ENCODE measurements at regions not wholly inside any gene's neighbourhood (a gene's known extent, or its start where the extent isn't known, plus 50 kb on each side); places are given as distances from the start of the nearest gene placed in this dataset.

DNA sequence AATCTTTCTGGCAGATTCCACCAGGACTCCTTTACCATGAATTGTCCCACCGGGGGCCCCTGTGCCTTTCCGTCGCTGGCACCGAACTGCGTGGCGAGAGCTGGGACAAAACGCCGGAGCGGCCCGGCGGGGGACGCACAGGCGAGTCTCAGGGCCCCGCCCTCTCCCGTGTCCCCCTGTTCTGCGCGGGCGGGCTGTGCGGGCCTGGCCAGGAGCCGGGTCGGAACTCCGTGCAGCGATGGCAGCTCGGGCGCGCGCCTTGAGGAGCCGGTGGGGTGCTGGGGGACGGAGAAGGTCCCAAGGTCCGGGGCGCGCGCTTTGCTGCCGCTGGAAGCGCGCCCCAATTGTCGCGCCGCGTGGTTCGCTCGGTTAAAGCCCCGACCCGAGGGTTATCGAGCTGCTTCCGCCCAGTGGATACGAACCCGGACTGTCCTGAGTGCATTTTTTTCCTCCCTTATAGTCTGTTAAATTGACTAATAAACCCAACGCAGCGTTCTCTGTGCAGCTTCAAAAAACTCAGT, 125.3 kb downstream of the TMEM174 start:
- DNase-seq (ENCODE audit: extremely low spot score) = no peak
- CTCF ChIA-PET = no interaction called here
- TF ChIP-seq FOXK2 (IDR thresholded peaks at IDR 0.05) (no peak), ARNT (IDR thresholded peaks at IDR 0.05) (no peak), SP1 (IDR thresholded peaks at IDR 0.05) (no peak), L3MBTL2 (conservative IDR thresholded peaks at IDR 0.05) (no peak), CTBP1 (IDR thresholded peaks at IDR 0.05; ENCODE audit: borderline replicate concordance) (no peak), HDGF (IDR thresholded peaks at IDR 0.05; ENCODE audit: borderline replicate concordance) (no peak), FOXM1 (IDR thresholded peaks at IDR 0.05; ENCODE audit: borderline replicate concordance) (no peak), NFRKB (IDR thresholded peaks at IDR 0.05) (no peak), LEF1 (IDR thresholded peaks at IDR 0.05; ENCODE audit: borderline replicate concordance) (no peak), ELF4 (IDR thresholded peaks at IDR 0.05) (no peak), BHLHE40 (IDR thresholded peaks at IDR 0.05; ENCODE audit: borderline replicate concordance) (no peak), FOXA1 (IDR thresholded peaks at IDR 0.05) (no peak)
- TF ChIP-seq, protein P1, sequence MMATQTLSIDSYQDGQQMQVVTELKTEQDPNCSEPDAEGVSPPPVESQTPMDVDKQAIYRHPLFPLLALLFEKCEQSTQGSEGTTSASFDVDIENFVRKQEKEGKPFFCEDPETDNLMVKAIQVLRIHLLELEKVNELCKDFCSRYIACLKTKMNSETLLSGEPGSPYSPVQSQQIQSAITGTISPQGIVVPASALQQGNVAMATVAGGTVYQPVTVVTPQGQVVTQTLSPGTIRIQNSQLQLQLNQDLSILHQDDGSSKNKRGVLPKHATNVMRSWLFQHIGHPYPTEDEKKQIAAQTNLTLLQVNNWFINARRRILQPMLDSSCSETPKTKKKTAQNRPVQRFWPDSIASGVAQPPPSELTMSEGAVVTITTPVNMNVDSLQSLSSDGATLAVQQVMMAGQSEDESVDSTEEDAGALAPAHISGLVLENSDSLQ (IDR thresholded peaks at IDR 0.05) = no peak
- POLR2A ChIA-PET = interaction anchor here (1.9 kb wide), 1 partner anchor 139 kb away, joined by 4 read pairs; no protein-coding TSS in a partner anchor

DNA sequence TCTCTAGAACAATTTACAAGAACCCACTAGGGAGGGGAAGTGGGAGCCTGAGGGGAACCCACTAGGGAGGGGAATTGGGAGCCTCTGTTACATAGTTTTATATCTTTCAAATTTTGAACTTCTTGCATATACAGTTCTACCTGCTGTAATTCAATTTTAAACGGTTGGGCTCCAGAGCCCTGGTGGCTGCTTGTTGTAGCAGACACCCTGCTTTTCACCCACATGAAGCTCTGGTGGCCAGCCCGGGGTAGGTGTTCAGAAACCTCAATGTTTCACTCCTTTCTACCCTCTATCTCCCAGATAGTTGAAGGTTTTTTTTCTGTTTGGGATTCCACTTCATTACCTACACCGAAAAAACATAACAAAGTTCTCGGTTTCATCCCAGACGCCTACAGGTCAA, 124.4 kb downstream of the TMEM174 start:
- ChIA-PET CTCF (interaction anchor here (0.5 kb wide), 1 partner anchor 1923 kb away, joined by 3 read pairs; no protein-coding TSS in a partner anchor), POLR2A (interaction anchor here (1.9 kb wide), 1 partner anchor 140 kb away, joined by 4 read pairs; no protein-coding TSS in a partner anchor)
- DNase-seq (ENCODE audit: extremely low spot score) = no peak
- no peak for TF ChIP-seq FOXK2 (IDR thresholded peaks at IDR 0.05)
- no peak for TF ChIP-seq NFRKB (IDR thresholded peaks at IDR 0.05)
- TF ChIP-seq, protein P1 (IDR thresholded peaks at IDR 0.05) = no peak
- TF ChIP-seq HDGF (IDR thresholded peaks at IDR 0.05; ENCODE audit: borderline replicate concordance) = no peak
- no peak for TF ChIP-seq TARDBP (IDR thresholded peaks at IDR 0.05)
- no peak for TF ChIP-seq SUZ12 (IDR thresholded peaks at IDR 0.05)
- no peak for TF ChIP-seq ARNT (IDR thresholded peaks at IDR 0.05)
- TF ChIP-seq L3MBTL2 (conservative IDR thresholded peaks at IDR 0.05) = no peak
- TF ChIP-seq LEF1 (IDR thresholded peaks at IDR 0.05; ENCODE audit: borderline replicate concordance) = no peak
- TF ChIP-seq BHLHE40 (IDR thresholded peaks at IDR 0.05; ENCODE audit: borderline replicate concordance) = no peak
- TF ChIP-seq ELF4 (IDR thresholded peaks at IDR 0.05) = no peak
- TF ChIP-seq FOXA1 (IDR thresholded peaks at IDR 0.05) = no peak
- no peak for TF ChIP-seq SP1 (IDR thresholded peaks at IDR 0.05)
- TF ChIP-seq FOXM1 (IDR thresholded peaks at IDR 0.05; ENCODE audit: borderline replicate concordance) = no peak
- TF ChIP-seq ZNF384 (IDR thresholded peaks at IDR 0.05) = no peak
- no peak for TF ChIP-seq CTBP1 (IDR thresholded peaks at IDR 0.05; ENCODE audit: borderline replicate concordance)

DNA sequence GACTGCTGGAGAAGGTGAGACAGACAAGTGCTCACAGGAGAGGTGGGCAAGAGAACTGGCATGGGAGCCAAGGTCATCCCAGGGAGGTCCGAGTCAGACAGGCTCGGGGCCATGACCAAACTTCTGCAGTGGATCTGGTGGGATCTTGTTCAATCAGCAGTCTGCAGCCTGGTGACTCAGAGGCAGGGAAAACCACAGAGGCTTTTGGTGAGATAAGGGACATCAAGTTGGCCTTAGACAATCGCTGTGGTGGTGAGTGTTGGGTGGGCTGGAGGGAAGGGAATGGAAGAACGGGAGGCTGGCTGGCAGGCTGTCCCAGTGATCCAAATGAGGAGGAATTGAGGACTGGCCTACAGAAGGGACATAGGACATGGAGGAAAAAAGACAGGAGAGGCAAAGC, 123.8 kb downstream of the TMEM174 start:
- TF ChIP-seq, protein P1 (IDR thresholded peaks at IDR 0.05) = no peak
- TF ChIP-seq BHLHE40 (IDR thresholded peaks at IDR 0.05; ENCODE audit: borderline replicate concordance) = no peak
- TF ChIP-seq SP1 (IDR thresholded peaks at IDR 0.05) = no peak
- TF ChIP-seq LEF1 (IDR thresholded peaks at IDR 0.05; ENCODE audit: borderline replicate concordance) = no peak
- TF ChIP-seq CTBP1 (IDR thresholded peaks at IDR 0.05; ENCODE audit: borderline replicate concordance) = no peak
- no peak for TF ChIP-seq ELF4 (IDR thresholded peaks at IDR 0.05)
- TF ChIP-seq SUZ12 (IDR thresholded peaks at IDR 0.05) = no peak
- no peak for TF ChIP-seq FOXK2 (IDR thresholded peaks at IDR 0.05)
- TF ChIP-seq TARDBP (IDR thresholded peaks at IDR 0.05) = no peak
- TF ChIP-seq ARNT (IDR thresholded peaks at IDR 0.05) = no peak
- no peak for TF ChIP-seq HDGF (IDR thresholded peaks at IDR 0.05; ENCODE audit: borderline replicate concordance)
- TF ChIP-seq FOXA1 (IDR thresholded peaks at IDR 0.05) = no peak
- DNase-seq (ENCODE audit: extremely low spot score) = no peak
- POLR2A ChIA-PET = no interaction called here
- CTCF ChIA-PET = no interaction called here

DNA sequence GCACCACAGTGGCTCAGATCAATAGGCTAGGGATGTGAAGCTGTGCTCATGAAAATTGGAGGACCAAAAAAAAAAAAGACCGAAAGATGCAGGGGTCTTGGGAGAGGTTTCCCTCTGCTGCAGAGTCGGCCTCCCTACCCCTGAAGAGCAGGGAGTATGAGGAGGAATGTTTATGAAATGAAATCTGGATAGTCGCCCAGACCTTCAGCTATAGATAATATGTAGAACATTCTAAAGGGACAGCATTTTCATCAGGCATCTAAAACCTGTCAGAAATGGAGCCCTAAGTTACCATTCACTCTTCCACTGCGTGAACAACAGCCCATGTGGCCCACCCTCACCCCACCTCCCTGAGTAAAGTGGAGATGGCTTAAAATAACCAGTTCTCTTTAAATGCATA, 122.9 kb downstream of the TMEM174 start:
- ChIA-PET POLR2A (interaction anchor here (0.7 to 1.8 kb wide), 2 partner anchors 80 to 153 kb away, joined by 3 to 6 read pairs; partner anchors contain the start of gene FOXD1), CTCF (interaction anchor here (0.7 to 1.2 kb wide), 4 partner anchors 80 to 185 kb away, joined by 3 to 5 read pairs (median 4); no protein-coding TSS in a partner anchor)
- TF ChIP-seq ELF4 (IDR thresholded peaks at IDR 0.05) = no peak
- no peak for TF ChIP-seq NFRKB (IDR thresholded peaks at IDR 0.05)
- no peak for TF ChIP-seq BHLHE40 (IDR thresholded peaks at IDR 0.05; ENCODE audit: borderline replicate concordance)
- TF ChIP-seq L3MBTL2 (conservative IDR thresholded peaks at IDR 0.05) = no peak
- TF ChIP-seq SP1 (IDR thresholded peaks at IDR 0.05) = no peak
- TF ChIP-seq ARNT (IDR thresholded peaks at IDR 0.05) = no peak
- TF ChIP-seq FOXA1 (IDR thresholded peaks at IDR 0.05) = no peak
- TF ChIP-seq FOXK2 (IDR thresholded peaks at IDR 0.05) = no peak
- TF ChIP-seq SUZ12 (IDR thresholded peaks at IDR 0.05) = no peak
- TF ChIP-seq, protein P1 (IDR thresholded peaks at IDR 0.05) = no peak
- TF ChIP-seq ZNF384 (IDR thresholded peaks at IDR 0.05) = no peak
- TF ChIP-seq TARDBP (IDR thresholded peaks at IDR 0.05) = no peak
- no peak for TF ChIP-seq LEF1 (IDR thresholded peaks at IDR 0.05; ENCODE audit: borderline replicate concordance)
- no peak for TF ChIP-seq FOXM1 (IDR thresholded peaks at IDR 0.05; ENCODE audit: borderline replicate concordance)
- TF ChIP-seq HDGF (IDR thresholded peaks at IDR 0.05; ENCODE audit: borderline replicate concordance) = no peak
- no peak for DNase-seq (ENCODE audit: extremely low spot score)

DNA sequence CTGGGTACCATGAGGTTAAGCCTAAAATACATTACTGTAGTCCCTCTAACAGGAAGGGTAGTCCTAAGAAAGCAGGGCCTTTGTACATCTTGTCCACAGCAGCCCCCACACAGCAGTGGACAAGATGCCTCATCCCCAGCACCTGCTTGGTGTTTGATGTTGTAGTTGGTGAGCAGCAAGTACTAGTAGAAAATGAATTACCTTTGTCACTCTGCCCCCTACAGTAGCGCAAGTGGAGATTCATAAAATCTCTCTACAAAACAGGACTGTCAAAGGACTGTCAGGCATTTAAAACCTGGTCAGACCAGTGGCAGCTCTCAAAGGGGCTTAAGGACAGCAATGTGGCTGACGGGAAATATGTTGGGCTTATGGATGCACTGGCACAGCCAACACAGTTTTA, 122.5 kb downstream of the TMEM174 start:
- no peak for TF ChIP-seq ARNT (IDR thresholded peaks at IDR 0.05)
- no peak for TF ChIP-seq BHLHE40 (IDR thresholded peaks at IDR 0.05; ENCODE audit: borderline replicate concordance)
- no peak for TF ChIP-seq L3MBTL2 (conservative IDR thresholded peaks at IDR 0.05)
- no peak for TF ChIP-seq TARDBP (IDR thresholded peaks at IDR 0.05)
- TF ChIP-seq, protein P1 (IDR thresholded peaks at IDR 0.05) = no peak
- no peak for TF ChIP-seq NFRKB (IDR thresholded peaks at IDR 0.05)
- no peak for TF ChIP-seq FOXK2 (IDR thresholded peaks at IDR 0.05)
- no peak for TF ChIP-seq LEF1 (IDR thresholded peaks at IDR 0.05; ENCODE audit: borderline replicate concordance)
- TF ChIP-seq HDGF (IDR thresholded peaks at IDR 0.05; ENCODE audit: borderline replicate concordance) = no peak
- CTCF ChIA-PET = interaction anchor here (0.8 to 1.2 kb wide), 3 partner anchors 79 to 184 kb away, joined by 3 to 5 read pairs (median 5); no protein-coding TSS in a partner anchor
- POLR2A ChIA-PET = interaction anchor here (0.7 to 1.8 kb wide), 2 partner anchors 79 to 153 kb away, joined by 3 to 6 read pairs; partner anchors contain the start of gene FOXD1

More for the DNA sequence above, 122.5 kb downstream of the TMEM174 start:
- DNase-seq (ENCODE audit: extremely low spot score) = no peak

Measured in HEK293T (cell line).